Epithelial cell of esophagus (primary cell): ENCODE measurements at regions not wholly inside any gene's neighbourhood (a gene's known extent, or its start where the extent isn't known, plus 50 kb on each side); places are given as distances from the start of the nearest gene placed in this dataset.

Source experiments
- DNase-seq: peaks from one replicate; pipeline ENCODE4 v3.0.0; 2010; ENCODE audit warnings: low read depth
- H3K4me3 ChIP-seq: 2 replicates; pipeline ENCODE4 v1.5.1; 2011; ENCODE audit warnings: mild to moderate bottlenecking, low read length, control low read depth
- CTCF ChIP-seq: IDR thresholded peaks from 2 replicates; pipeline ENCODE4 v1.5.1; 2011; ENCODE audit warnings: low read depth, mild to moderate bottlenecking, low read length, control low read depth, inconsistent platforms; ENCODE audit not compliant: insufficient read depth; ENCODE audit errors: missing control alignments

- DNase-seq, result no peak
- no peak overlapping the region for H3K4me3 ChIP-seq
- TF ChIP-seq CTCF, result no peak
These were observed 54.9 kb upstream of the TNRC6B start for GRCh38 chr22:40122792-40123191.

GRCh38 chr22:40123387-40123786 is 54.3 kb upstream of the TNRC6B start:
- no peak for DNase-seq
- TF ChIP-seq CTCF, result no peak
- no peak overlapping the region for H3K4me3 ChIP-seq
